GM06990 (cell line): ENCODE measurements at regions not wholly inside any gene's neighbourhood (a gene's known extent, or its start where the extent isn't known, plus 50 kb on each side); places are given as distances from the start of the nearest gene placed in this dataset.

Source experiments
- DNase-seq: peaks from one replicate; pipeline ENCODE4 v3.0.0-alpha.2; 2011; ENCODE audit not compliant: insufficient read length; ENCODE audit errors: extremely low read depth
- H3K27me3 ChIP-seq: replicated peaks from 2 replicates; pipeline ENCODE4 v1.6.0; 2011; ENCODE audit warnings: low read length; ENCODE audit not compliant: control insufficient read depth, insufficient read depth
- H3K36me3 ChIP-seq: 2 replicates; pipeline ENCODE4 v1.5.1; 2011; ENCODE audit warnings: low read length; ENCODE audit not compliant: control insufficient read depth, insufficient read depth
- H3K4me3 ChIP-seq: replicated peaks from 2 replicates; pipeline ENCODE4 v1.5.1; 2011; ENCODE audit warnings: low read depth, mild to moderate bottlenecking, control low read depth, low read length
- CTCF ChIP-seq: IDR thresholded peaks from 2 replicates; pipeline ENCODE4 v1.5.1; 2011; ENCODE audit warnings: low read length, control low read depth, mild to moderate bottlenecking, inconsistent platforms; ENCODE audit not compliant: insufficient read depth, poor library complexity, severe bottlenecking

GRCh38 chr15:47378527-47378926 is 338.8 kb upstream of the SEMA6D start:
- TF ChIP-seq CTCF, result no peak
- no peak overlapping the region for H3K4me3 ChIP-seq
- no peak for DNase-seq
- no peaks in the 10 kb centered on the region for H3K27me3 ChIP-seq
- no peaks in the 10 kb centered on the region for H3K36me3 ChIP-seq

GRCh38 chr15:47383102-47383501 is 334.2 kb upstream of the SEMA6D start:
- H3K4me3 ChIP-seq, result no peak overlapping the region
- H3K36me3 ChIP-seq, result no peaks in the 10 kb centered on the region
- H3K27me3 ChIP-seq, result no peaks in the 10 kb centered on the region
- DNase-seq, result no peak
- TF ChIP-seq CTCF, result no peak

GRCh38 chr15:47383801-47384200 is 333.5 kb upstream of the SEMA6D start:
- Histone ChIP-seq H3K4me3 (no peak overlapping the region), H3K27me3 (no peaks in the 10 kb centered on the region), H3K36me3 (no peaks in the 10 kb centered on the region)
- TF ChIP-seq CTCF, result no peak
- no peak for DNase-seq

GRCh38 chr15:47384341-47384740 is 333.0 kb upstream of the SEMA6D start:
- no peak overlapping the region for H3K4me3 ChIP-seq
- no peak for DNase-seq

GRCh38 chr15:47384776-47385175 is 332.5 kb upstream of the SEMA6D start:
- no peak for TF ChIP-seq CTCF
- no peak for DNase-seq
- no peak overlapping the region for H3K4me3 ChIP-seq
- H3K36me3 ChIP-seq, result no peaks in the 10 kb centered on the region
- no peaks in the 10 kb centered on the region for H3K27me3 ChIP-seq

More at GRCh38 chr15:47384341-47384740, 333.0 kb upstream of the SEMA6D start:
- no peak for TF ChIP-seq CTCF
- Histone ChIP-seq H3K36me3 (no peaks in the 10 kb centered on the region), H3K27me3 (no peaks in the 10 kb centered on the region)

- no peak for TF ChIP-seq CTCF
- no peaks in the 10 kb centered on the region for H3K36me3 ChIP-seq
- no peak overlapping the region for H3K4me3 ChIP-seq
- no peaks in the 10 kb centered on the region for H3K27me3 ChIP-seq
- DNase-seq, result no peak
Measured at GRCh38 chr15:47386459-47386858, 330.8 kb upstream of the SEMA6D start.
